NCI-H146 treated with DMSO at 0.1 percent for 48 hours (cell line): ENCODE measurements at regions not wholly inside any gene's neighbourhood (a gene's known extent, or its start where the extent isn't known, plus 50 kb on each side); places are given as distances from the start of the nearest gene placed in this dataset.
"Not testable (repeated sequence)": the region's sequence is repeated elsewhere in the genome, so short reads cannot be mapped to it uniquely, and the experiment has no call there.

Experiments used
- DNase-seq: peaks from one replicate; lab custom pipeline; 2025; ENCODE audit not compliant: unreplicated experiment; lab: John Stamatoyannopoulos, UW

DNA sequence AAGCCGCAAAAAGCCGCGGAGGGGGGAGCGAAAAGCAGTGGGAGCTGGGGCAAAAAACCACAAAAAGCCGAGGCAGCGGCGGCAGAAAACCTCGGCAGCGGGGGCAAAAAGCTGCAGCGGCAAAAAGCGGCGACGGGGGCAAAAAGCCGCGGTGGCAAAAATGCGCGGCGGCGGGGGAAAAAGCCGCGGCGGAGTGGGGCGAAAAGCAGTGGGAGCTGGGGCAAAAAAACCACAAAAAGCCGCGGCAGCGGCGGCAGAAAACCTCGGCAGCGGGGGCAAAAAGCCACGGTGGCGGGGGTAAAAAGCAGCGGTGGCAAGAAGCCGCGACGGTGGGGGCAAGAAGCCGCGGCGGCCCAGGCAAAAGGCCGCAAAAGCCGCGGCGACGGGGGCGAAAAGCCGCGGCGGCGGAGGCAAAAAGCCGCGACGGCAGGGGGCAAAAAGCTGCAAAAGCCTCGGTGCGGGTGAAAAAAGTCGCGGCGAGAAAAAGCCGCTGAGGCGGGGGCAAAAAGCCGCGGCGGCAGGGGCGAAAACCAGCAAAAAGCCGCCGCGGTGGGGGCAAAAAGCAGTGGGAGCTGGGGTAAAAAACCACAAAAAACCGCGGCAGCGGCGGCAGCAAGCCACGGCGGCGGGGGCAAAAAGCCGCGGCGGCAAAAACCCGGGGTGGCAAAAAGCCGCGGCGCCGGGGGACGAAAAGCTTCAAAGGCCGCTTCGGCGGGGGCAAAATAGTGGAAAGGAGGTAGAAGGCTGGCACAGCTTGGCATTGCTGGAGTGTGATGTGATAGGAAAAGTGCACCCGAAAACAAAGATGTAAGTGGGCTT, 135.9 kb downstream of the ZNF92 start:
- DNase-seq, result no peak

GRCh38 chr7:65510187-65510538, 136.5 kb downstream of the ZNF92 start:
- not testable (repeated sequence) for DNase-seq

DNA sequence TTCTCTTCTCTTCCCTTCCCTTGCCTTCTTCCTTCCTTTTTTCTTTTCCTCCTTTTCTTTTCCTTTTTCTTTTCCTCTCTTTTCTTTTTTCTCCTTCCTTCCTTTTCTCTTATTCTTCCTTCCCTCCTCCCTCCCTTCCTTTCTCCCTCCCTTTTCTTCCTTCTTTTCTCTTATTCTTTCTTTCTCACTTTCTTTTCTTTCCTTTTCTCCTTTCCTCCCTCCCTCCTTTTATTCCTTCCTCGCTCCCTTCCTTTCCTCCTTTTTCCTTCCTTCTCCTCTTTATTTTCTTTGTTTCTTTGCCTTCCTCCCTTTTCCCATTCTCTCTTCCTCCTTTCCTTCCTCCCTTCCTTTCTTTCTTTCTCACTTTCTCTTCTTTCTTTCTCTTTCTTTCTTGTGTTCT, 146.1 kb downstream of the ZNF92 start:
- DNase-seq, result not testable (repeated sequence)

DNA sequence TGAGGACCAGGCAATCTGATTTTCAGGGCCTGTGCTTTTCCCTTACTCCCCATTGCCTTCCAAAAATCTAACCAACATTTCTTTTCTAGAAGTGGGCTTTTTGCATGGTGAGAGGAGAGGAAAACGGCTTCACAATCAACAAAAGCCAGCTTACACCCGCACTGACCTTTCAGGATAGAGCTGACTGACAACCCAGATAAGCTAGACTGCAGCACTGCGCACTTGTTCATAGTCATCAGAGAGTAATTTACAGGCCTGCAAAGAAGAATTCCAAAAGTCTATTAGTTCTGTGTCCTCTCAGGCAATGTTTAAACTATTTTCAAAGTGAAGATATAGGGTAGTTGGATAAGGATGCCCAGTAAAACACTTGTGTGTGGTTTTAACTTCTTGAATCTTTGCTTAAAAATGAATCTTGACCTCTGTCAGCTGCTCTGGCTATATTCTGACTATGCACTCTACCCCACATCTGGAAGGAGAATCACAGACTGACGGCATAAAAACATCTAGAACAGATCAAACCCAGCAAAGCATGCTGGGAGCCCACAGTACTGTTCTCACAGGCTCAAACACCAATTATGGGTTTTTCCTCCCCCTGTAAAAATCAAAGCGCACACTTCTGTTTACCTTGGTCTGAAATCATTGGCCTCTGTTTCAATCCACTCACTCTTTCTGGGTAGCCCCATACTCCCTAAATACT, 172.0 kb downstream of the ZNF92 start:
- DNase-seq, result not testable (repeated sequence)

DNA sequence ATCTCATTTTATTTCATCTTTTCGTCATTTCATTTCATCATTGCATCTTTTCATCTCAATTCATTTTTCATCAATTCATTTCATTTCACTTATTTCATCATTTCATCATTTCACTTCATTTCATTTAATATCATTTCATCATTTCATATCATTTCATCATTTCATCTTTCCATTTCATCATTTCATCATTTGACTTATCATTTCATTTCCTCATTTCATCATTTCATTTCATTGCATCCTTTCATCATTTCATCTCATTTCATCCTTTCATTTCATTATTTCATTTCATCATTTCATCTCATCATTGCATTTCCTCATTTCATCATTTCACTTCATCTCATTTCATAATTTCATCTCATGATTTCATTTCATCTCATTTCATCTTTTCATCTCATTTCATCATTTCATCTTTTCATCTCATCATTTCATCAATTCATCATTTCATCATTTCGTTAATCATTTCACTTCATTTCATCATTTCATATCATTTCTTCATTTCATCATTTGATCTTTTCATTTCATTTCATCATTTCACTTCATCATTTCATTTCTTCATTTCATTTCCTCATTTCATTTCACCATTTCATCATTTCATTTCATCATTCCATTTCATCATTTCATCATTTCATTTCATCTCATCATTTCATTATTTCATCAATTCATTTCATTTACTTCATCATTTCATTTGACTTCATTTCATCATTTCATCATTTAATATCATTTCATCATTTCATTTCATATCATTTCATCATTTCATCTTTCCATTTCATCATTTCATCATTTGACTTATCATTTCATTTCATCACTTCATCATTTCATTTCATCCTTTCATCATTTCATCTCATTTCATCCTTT, 176.2 kb downstream of the ZNF92 start:
- DNase-seq, result not testable (repeated sequence)

DNA sequence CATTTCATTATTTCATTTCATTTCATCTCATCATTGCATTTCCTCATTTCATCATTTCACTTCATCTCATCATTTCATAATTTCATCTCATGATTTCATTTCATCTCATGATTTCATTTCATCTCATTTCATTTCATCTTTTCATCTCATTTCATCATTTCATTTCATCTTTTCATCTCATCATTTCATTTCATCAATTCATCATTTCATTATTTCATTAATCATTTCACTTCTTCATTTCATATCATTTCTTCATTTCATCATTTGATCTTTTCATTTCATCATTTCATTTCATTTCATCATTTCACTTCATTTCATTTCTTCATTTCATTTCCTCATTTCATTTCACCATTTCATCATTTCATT, 176.8 kb downstream of the ZNF92 start:
- not testable (repeated sequence) for DNase-seq

- DNase-seq, result not testable (repeated sequence)
Measured at GRCh38 chr7:65551042-65551441, 177.4 kb downstream of the ZNF92 start.

GRCh38 chr7:65554553-65555476, 181.2 kb downstream of the ZNF92 start:
- not testable (repeated sequence) for DNase-seq

- DNase-seq, result not testable (repeated sequence)
Measured at GRCh38 chr7:65558584-65558983, 184.9 kb downstream of the ZNF92 start.

- DNase-seq, result not testable (repeated sequence)
Measured at GRCh38 chr7:65561786-65562372, 188.2 kb downstream of the ZNF92 start.

DNA sequence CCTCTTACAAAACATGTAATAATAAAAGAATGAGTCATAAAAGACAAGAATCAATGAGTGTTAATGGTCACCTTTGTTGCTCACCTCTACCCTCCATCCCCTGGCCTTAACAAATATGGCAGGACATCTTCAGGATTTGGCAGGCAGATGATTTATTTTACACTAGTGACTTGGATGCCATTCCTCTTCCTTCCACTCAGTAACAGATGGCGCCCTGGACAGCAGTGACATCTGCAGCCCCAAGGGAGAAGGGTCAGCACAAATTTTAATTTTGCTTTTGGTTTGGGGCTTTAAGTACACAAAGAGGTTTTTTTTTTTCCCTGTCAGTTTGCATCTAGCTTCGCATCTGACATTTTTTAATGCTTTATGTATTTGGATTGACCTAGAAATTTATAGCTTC, 188.9 kb downstream of the ZNF92 start:
- DNase-seq, result not testable (repeated sequence)

DNA sequence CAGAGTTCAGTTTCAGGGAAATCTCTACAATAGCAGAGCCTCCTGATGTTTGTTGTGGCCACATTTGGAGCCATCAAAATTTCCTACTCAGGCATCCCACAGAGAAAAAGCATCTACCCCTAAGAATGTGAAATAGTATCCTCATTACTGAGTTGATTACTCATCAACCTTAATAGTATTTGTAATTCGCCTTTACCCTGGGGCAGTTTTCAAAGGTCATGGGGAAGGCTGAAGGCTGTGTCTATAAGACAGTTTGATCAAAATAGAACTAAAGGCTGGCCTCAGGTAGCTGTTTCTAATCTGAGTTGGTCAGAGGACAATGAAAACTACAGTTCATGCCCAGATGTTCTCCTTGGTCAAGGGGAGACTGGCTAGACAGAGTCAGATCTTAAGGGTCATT, 189.7 kb downstream of the ZNF92 start:
- not testable (repeated sequence) for DNase-seq

- DNase-seq, result not testable (repeated sequence)
Measured at GRCh38 chr7:65568226-65568625, 194.6 kb downstream of the ZNF92 start.

- DNase-seq, result not testable (repeated sequence)
Measured at GRCh38 chr7:65570990-65571389, 197.3 kb downstream of the ZNF92 start.

- not testable (repeated sequence) for DNase-seq
Measured at GRCh38 chr7:65572581-65572980, 198.9 kb downstream of the ZNF92 start.

GRCh38 chr7:65576370-65576769, 202.7 kb downstream of the ZNF92 start:
- DNase-seq, result not testable (repeated sequence)

- DNase-seq, result not testable (repeated sequence)
Measured at GRCh38 chr7:65582518-65583119, 209.0 kb downstream of the ZNF92 start.

GRCh38 chr7:65602495-65602894, 228.8 kb downstream of the ZNF92 start:
- DNase-seq, result not testable (repeated sequence)

- DNase-seq, result no peak
Measured at GRCh38 chr7:65609131-65609530, 235.5 kb downstream of the ZNF92 start.
